ENCODE measurements at regions not wholly inside any gene's neighbourhood (a gene's known extent, or its start where the extent isn't known, plus 50 kb on each side); places are given as distances from the start of the nearest gene placed in this dataset.

DNA sequence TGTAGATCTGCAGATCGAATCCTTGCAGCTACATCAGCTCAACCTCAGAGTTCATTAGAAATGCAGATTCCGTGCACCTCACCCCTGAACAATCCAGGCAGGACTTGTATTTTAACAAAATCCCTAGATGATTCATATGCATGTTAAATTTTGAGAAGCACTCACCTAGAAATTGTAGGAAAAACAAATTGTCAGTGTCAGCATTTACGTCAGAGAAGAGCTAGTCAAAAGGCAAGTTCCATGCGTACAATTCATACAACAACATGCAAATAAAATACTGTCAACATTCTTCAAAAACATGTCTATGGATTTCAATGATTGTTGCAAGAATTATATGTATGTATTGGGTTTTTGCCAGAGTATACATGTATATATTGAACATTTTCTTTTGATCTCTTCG, 504.5 kb downstream of the NLGN4X start:
- no peaks in the 10 kb centered on the region for H3K4me1 ChIP-seq
- intact Hi-C loops (cut with DNase I) = no loop called here
- H3K9me3 ChIP-seq = no peaks in the 10 kb centered on the region
- 75 to 85% methylated on average over 5 of the region's 5 CpGs for WGBS, 2 donors
- H3K27ac ChIP-seq = no peak overlapping the region
- TF ChIP-seq, protein P1, sequence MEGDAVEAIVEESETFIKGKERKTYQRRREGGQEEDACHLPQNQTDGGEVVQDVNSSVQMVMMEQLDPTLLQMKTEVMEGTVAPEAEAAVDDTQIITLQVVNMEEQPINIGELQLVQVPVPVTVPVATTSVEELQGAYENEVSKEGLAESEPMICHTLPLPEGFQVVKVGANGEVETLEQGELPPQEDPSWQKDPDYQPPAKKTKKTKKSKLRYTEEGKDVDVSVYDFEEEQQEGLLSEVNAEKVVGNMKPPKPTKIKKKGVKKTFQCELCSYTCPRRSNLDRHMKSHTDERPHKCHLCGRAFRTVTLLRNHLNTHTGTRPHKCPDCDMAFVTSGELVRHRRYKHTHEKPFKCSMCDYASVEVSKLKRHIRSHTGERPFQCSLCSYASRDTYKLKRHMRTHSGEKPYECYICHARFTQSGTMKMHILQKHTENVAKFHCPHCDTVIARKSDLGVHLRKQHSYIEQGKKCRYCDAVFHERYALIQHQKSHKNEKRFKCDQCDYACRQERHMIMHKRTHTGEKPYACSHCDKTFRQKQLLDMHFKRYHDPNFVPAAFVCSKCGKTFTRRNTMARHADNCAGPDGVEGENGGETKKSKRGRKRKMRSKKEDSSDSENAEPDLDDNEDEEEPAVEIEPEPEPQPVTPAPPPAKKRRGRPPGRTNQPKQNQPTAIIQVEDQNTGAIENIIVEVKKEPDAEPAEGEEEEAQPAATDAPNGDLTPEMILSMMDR (IDR thresholded peaks at IDR 0.05) = no peak
- H3K36me3 ChIP-seq = no peaks in the 10 kb centered on the region
- H3K27me3 ChIP-seq = no peaks in the 10 kb centered on the region
- DNase-seq = no peak
- ATAC-seq = no peak
- H3K4me3 ChIP-seq = no peak overlapping the region

DNA sequence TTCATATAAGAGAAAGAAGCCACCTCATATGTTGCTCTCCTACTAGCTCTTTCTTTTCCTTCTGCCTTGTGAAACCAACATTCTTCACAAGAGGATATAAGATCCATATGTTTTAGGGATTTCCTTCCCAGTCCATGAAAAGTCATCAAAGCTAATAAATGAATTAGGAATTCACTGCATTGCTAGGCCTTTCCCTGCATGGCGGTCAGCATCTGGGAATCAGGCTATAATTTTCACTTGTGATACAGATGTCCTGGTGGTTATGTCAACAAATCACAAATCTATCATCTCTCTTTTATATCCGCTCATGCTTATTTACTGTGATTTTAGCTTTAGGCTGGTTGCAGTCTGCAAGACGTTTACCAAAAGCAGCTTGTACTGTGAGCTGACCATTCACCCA, 510.0 kb downstream of the NLGN4X start:
- H3K9me3 ChIP-seq = peaks cover 0 to 9% (median 0%) of the 10 kb centered on the region in 11 donors
- no peak overlapping the region for H3K27ac ChIP-seq
- TF ChIP-seq, protein P1 (IDR thresholded peaks at IDR 0.05) = no peak
- no peak overlapping the region for H3K4me3 ChIP-seq
- ATAC-seq (no peak), DNase-seq (no peak)
- H3K27me3 ChIP-seq = no peaks in the 10 kb centered on the region
- WGBS, 2 donors = 67 to 79% methylated on average over 3 of the region's 3 CpGs
- intact Hi-C loops (cut with DNase I) = no loop called here
- H3K36me3 ChIP-seq = no peaks in the 10 kb centered on the region
- H3K4me1 ChIP-seq = no peaks in the 10 kb centered on the region

DNA sequence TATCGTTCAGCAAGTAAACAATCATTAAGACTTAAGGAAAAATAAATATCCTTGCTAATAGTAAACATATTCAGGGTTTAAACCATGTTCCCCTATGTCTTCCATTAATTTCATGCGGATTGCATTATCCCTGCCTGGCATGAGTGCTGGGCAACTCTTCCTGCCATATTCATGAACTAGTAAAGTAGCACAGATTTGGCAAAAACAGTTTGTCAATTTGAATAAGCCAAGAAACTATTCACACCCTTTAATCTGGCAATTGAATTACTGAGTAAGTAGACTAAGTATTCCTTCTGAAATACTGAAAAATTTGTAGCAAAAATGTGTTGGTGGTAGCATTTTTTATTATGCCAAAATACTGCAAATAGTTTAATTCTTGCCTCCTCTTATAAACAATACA, 512.0 kb downstream of the NLGN4X start:
- H3K36me3 ChIP-seq = no peaks in the 10 kb centered on the region
- H3K9me3 ChIP-seq = peaks cover 0 to 9% (median 0%) of the 10 kb centered on the region in 11 donors
- TF ChIP-seq, protein P1 (IDR thresholded peaks at IDR 0.05) = no peak
- no peaks in the 10 kb centered on the region for H3K4me1 ChIP-seq
- no peak overlapping the region for H3K4me3 ChIP-seq
- WGBS, 2 donors = 67 to 72% methylated on average over 2 of the region's 2 CpGs
- H3K27ac ChIP-seq = no peak overlapping the region
- no peaks in the 10 kb centered on the region for H3K27me3 ChIP-seq
- intact Hi-C loops (cut with DNase I) = no loop called here
- no peak for DNase-seq
- ATAC-seq = no peak

DNA sequence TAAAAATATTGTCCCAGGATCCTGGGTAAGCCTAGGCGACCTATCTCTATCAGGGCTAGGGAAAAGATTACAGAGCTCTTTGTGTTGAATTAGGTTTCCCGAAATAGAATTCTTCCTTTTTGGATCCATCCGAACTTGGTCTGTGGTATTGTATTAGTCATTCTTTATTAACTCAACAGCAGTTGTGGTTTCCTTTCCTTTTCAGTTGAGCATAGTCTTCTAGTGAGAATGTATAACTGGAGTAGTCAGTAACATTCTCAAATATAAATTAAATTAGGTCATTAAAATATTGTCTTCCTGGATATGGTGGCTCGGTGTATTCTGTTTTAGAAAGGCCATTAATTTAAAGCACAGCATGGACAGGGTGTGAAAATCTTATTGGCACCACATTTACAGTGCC, 520.4 kb downstream of the NLGN4X start:
- 43 to 51% methylated on average over 4 of the region's 4 CpGs for WGBS, 2 donors
- intact Hi-C loops (cut with DNase I) = no loop called here

More for the DNA sequence above, 520.4 kb downstream of the NLGN4X start:
- peaks cover 0 to 11% (median 0%) of the 10 kb centered on the region in 11 donors for H3K9me3 ChIP-seq
- TF ChIP-seq, protein P1 (IDR thresholded peaks at IDR 0.05) = no peak
- DNase-seq (no peak), ATAC-seq (no peak)
- no peak overlapping the region for H3K4me3 ChIP-seq
- H3K27me3 ChIP-seq = no peaks in the 10 kb centered on the region
- no peaks in the 10 kb centered on the region for H3K4me1 ChIP-seq
- H3K36me3 ChIP-seq = no peaks in the 10 kb centered on the region
- no peak overlapping the region for H3K27ac ChIP-seq
